HAP-1 (cell line): ENCODE measurements at regions not wholly inside any gene's neighbourhood (a gene's known extent, or its start where the extent isn't known, plus 50 kb on each side); places are given as distances from the start of the nearest gene placed in this dataset.
"Not testable (repeated sequence)": the region's sequence is repeated elsewhere in the genome, so short reads cannot be mapped to it uniquely, and the experiment has no call there.

Experiments used
- DNase-seq, 2 experiments: peaks; one replicate each; pipeline ENCODE4 v3.0.0-alpha.2; 2016 to 2020; ENCODE audit warnings: low spot score in 2 of 2
- H3K27me3 ChIP-seq: fragments of 250-450 bp; sonication (Bioruptor Pico); 2 replicates; pipeline ENCODE4 v1.5.1; 2020; ENCODE audit warnings: low read depth, mild to moderate bottlenecking, moderate library complexity
- H3K36me3 ChIP-seq: fragments of 250-450 bp; sonication (Bioruptor Pico); replicated peaks from 2 replicates; pipeline ENCODE4 v1.5.1; 2020; ENCODE audit warnings: mild to moderate bottlenecking
- H3K4me1 ChIP-seq: fragments of 250-450 bp; sonication (Bioruptor Pico); 2 replicates; pipeline ENCODE4 v1.5.1; 2020; ENCODE audit warnings: mild to moderate bottlenecking
- H3K4me3 ChIP-seq: fragments of 250-450 bp; sonication (Bioruptor Pico); 2 replicates; pipeline ENCODE4 v1.5.1; 2020; ENCODE audit warnings: mild to moderate bottlenecking, moderate library complexity
- H3K9me3 ChIP-seq: fragments of 250-450 bp; sonication (Bioruptor Pico); 2 replicates; pipeline ENCODE4 v1.5.1; 2020; ENCODE audit warnings: mild to moderate bottlenecking, moderate library complexity
- in situ Hi-C: fragments of 300-500 bp; cut with MboI; formaldehyde crosslinking; loops from 3 replicates; pipeline ENCODE4 v1.14.3; 2020; ENCODE audit warnings: low sequenced_read_pairs, inconsistent platforms, mixed read lengths

DNA sequence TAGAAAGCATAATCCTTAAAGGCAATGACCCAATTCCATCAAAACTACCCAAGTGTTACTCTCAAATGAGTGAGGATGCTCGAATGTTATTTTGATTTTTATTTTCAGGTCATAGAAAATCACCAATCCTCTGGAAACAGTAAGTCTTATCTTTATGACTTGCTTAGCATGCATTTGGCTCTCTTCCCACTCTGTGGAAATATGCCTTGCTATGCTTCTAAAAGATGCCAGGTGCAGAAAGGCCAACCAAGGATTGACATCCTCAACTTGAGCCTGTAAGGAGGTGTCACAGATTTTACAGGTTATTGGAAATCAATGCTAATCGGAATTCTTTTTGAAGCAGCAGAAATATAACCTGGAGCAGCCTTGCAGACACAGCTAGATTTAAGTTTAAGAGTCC is 543.9 kb upstream of the LINC00305 start:
- peaks cover 2% of the 10 kb centered on the region; the same call in 1 of the 2 replicates for H3K9me3 ChIP-seq
- no peaks in the 10 kb centered on the region for H3K4me1 ChIP-seq

DNA sequence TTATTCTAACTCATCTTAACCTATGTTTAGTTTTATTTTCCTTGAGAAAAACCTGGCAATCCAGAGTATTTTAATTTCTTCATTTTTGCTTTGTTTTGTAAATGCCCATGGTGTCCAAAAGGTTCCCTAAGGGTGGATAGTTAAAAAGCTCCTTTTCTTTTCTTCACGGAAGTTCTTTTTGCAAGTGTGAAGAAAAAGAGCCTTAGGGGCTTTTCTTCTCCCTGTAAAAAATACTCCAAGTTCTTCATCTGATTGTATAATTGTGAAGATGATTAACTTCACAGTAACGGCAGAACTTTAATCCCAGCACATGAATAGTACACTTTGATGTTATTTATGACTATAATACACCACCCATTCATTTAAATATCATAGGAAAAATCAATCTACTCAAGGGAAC is 530.2 kb upstream of the LINC00305 start:
- peak in 1 of 2 experiments; percentile 96 for DNase-seq
- no peaks in the 10 kb centered on the region for H3K36me3 ChIP-seq
- no peak overlapping the region for H3K4me3 ChIP-seq
- H3K27me3 ChIP-seq: no peaks in the 10 kb centered on the region
- in situ Hi-C loops: no loop called here
- no peaks in the 10 kb centered on the region for H3K9me3 ChIP-seq
- H3K4me1 ChIP-seq: peaks cover 13% of the 10 kb centered on the region

More for the DNA sequence above, 543.9 kb upstream of the LINC00305 start:
- Histone ChIP-seq H3K4me3 (no peak overlapping the region), H3K27me3 (no peaks in the 10 kb centered on the region), H3K36me3 (no peaks in the 10 kb centered on the region)
- no peak for DNase-seq
- in situ Hi-C loops: no loop called here

DNA sequence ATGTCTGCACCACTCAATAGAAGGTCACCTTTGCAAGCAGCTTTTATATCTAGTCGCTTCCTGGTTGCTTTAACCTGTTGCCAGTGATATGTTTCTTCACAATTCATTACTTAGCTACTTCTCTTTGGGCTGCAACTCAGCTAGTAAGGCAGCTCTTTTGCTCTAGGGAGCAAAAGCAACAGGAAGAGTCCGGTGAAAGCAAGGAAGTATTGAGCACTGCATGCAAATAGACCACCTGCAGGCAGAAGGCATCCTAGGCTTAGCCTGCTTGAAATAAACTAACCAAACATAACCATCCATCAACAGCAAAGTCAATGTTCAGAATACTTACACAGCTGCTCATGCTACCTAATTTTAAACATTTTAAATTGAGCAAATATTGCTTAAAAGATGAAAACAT is 529.2 kb upstream of the LINC00305 start:
- in situ Hi-C loops: no loop called here
- no peak for DNase-seq
- no peaks in the 10 kb centered on the region for H3K36me3 ChIP-seq
- H3K9me3 ChIP-seq: no peaks in the 10 kb centered on the region
- no peak overlapping the region for H3K4me3 ChIP-seq
- H3K4me1 ChIP-seq: peaks cover 13% of the 10 kb centered on the region
- no peaks in the 10 kb centered on the region for H3K27me3 ChIP-seq

DNA sequence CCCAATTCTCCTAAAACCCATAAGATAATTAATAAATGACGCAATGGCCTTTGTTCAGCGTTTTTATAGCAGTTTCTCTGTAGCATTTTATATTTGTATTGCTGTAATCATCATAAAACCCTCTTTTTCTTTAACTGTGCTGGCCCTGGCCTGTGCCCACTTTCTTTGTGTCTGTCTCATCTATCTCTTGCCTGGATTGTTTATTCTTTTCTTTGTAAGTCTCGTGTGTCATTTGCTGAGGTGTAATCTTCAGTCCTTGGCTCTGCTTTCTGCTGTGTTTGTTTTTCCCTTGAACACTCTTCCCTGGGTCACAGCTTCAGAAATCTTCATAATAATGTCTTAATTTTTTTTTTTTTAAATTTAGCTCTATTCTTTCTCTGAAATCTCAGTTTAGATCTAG is 525.8 kb upstream of the LINC00305 start:
- in situ Hi-C loops: no loop called here
- Histone ChIP-seq H3K27me3 (no peaks in the 10 kb centered on the region), H3K4me3 (no peak overlapping the region), H3K36me3 (no peaks in the 10 kb centered on the region), H3K4me1 (peaks cover 13% of the 10 kb centered on the region), H3K9me3 (no peaks in the 10 kb centered on the region)
- no peak for DNase-seq

DNA sequence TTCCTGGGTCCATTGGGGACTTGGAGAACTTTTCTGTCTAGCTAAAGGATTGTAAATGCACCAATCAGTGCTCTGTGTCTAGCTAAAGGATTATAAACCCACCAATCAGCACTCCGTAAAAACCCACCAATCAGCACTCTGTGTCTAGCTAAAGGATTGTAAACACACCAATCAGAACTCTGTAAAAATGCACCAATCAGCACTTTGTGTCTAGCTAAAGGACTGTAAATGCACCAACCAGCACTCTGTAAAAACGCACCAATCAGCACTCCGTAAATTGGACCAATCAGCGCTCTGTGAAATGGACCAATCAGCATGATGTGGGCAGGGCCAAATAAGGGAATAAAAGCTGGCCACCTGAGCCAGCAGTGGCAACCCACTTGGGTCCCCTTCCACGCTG is 522.4 kb upstream of the LINC00305 start:
- H3K27me3 ChIP-seq, in situ Hi-C loops, H3K4me1 ChIP-seq: not testable (repeated sequence)

DNA sequence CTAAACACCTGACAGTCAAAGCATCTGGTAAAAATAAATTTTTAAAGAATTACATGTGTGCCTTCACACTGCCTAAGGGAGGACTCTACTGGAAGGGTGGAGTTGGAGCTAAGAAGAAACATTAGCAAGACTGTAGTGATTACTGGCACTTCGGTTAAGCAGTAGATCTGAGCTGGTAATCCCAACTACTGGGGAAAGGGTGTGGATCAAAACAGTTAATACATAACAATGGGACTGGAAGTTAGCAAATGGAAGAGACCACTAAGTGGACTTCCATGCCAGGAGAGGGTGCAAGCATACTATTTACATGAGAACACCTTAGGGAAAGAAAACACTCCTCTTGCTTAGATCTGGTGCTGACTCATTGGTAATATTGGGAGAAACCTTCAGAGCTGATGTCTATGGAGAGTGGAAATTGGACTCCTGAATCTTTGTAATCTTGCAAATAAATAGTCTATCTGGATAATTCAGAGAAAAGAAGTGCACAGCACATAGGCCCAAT is 519.6 kb upstream of the LINC00305 start:
- no peaks in the 10 kb centered on the region for H3K36me3 ChIP-seq
- no peaks in the 10 kb centered on the region for H3K27me3 ChIP-seq
- H3K4me3 ChIP-seq: no peak overlapping the region
- no peaks in the 10 kb centered on the region for H3K9me3 ChIP-seq
- peak; percentile 8 to 38 for DNase-seq
- no peaks in the 10 kb centered on the region for H3K4me1 ChIP-seq
- in situ Hi-C loops: no loop called here

More for the DNA sequence above, 522.4 kb upstream of the LINC00305 start:
- H3K36me3 ChIP-seq, H3K4me3 ChIP-seq, DNase-seq, H3K9me3 ChIP-seq: not testable (repeated sequence)

DNA sequence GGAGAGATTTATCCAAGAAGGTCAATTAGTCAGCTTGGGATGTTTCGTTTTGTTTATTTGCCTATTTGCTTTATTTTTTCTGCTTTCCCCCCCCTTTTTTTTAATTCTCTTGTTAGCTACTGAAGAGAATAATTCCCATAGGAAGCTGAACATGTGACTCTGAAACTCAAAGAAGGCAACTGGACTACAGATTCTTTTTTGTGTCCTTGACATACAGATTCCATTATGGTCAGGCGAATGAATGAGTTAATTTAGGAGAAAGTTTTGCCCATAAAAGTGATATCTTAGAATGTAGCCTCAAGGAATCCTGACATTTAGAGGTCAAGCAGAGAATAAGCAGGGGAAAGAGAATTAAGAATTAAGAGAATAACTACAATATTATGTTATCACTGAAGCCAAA is 514.2 kb upstream of the LINC00305 start:
- Histone ChIP-seq H3K9me3 (no peaks in the 10 kb centered on the region), H3K4me3 (no peak overlapping the region), H3K27me3 (no peaks in the 10 kb centered on the region), H3K4me1 (no peaks in the 10 kb centered on the region), H3K36me3 (no peaks in the 10 kb centered on the region)
- no peak for DNase-seq
- in situ Hi-C loops: no loop called here

DNA sequence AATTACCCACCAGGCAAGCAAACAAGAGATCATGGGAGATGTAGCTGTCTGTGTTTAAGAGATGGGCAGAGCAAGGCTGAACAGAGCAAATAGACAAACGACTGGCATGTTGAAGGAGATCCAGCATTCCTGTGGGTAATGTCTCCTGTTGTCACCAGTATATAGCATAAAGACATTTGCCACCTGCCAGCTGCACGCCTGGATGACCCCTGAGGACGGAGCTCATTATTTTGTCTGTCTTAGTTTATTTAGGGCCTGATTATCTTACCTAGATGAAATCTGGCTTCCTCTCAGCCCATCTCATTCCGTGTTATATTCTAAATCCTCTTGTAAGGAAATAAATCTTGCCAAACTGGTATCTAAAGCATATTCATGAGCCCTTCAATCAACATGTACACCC is 510.3 kb upstream of the LINC00305 start:
- H3K4me1 ChIP-seq: no peaks in the 10 kb centered on the region
- no peaks in the 10 kb centered on the region for H3K27me3 ChIP-seq

DNA sequence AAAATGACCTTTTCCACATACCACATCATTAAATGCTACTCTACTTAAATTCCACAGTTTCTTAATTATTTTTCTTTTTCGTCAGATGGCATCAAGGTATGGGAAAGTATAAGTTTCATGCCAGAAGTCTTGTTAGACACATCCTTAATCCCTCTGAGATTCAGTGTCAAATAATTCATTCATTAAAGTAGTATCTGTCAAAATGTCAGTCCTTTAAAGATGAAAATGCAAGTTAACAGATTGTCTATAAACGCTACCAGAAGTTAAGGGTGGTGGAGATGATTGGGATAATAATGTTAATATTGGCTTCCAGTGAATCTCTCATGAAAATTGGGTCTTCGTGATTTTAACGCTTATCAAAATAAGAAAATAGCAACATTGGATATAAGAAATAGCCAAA is 504.2 kb upstream of the LINC00305 start:
- Histone ChIP-seq H3K27me3 (no peaks in the 10 kb centered on the region), H3K4me1 (no peaks in the 10 kb centered on the region), H3K9me3 (no peaks in the 10 kb centered on the region), H3K36me3 (no peaks in the 10 kb centered on the region), H3K4me3 (no peak overlapping the region)
- in situ Hi-C loops: no loop called here
- DNase-seq: no peak

More for the DNA sequence above, 510.3 kb upstream of the LINC00305 start:
- in situ Hi-C loops: no loop called here
- Histone ChIP-seq H3K36me3 (no peaks in the 10 kb centered on the region), H3K9me3 (no peaks in the 10 kb centered on the region), H3K4me3 (no peak overlapping the region)
- no peak for DNase-seq

DNA sequence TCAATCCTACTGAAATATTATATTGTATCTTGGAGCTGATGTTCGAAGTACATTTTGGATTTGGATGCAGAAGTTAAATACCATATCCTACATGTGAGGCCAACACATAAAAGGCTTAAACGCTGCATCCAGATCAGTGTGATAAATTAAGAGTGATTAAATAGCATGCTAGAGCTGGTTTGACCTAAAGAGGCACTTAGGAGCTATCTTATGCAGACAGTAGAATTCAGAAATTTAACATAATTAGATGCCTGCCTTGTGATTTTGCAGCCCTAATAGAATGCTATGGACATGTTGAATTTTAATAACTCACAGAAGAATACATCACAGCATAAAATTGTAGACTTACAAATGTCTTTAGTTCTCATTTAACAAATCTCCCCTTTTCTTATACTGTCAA is 501.2 kb upstream of the LINC00305 start:
- Histone ChIP-seq H3K9me3 (no peaks in the 10 kb centered on the region), H3K36me3 (no peaks in the 10 kb centered on the region), H3K4me1 (no peaks in the 10 kb centered on the region), H3K4me3 (no peak overlapping the region), H3K27me3 (no peaks in the 10 kb centered on the region)
- no peak for DNase-seq
- in situ Hi-C loops: no loop called here

DNA sequence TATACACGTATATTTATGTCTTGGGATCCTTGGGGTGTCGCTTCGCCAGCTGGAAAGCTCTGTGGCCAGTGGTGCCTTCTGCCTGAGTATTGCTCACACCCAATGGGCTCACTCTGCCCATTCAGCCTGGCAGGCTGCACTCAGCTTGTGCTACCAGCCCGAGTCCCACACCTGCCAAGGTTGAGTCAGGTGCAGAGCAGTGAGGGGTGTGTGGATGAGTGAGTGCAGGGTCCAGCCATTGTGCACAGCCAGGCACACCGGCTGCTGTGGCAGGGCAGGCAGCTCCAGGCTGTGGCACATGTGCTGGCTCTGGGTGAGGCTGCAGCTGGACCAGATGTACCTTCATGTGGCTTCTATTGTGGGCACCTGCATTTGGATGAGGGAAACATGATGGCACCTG is 496.9 kb upstream of the LINC00305 start:
- in situ Hi-C loops: no loop called here
- Histone ChIP-seq H3K36me3 (no peaks in the 10 kb centered on the region), H3K9me3 (no peaks in the 10 kb centered on the region)

DNA sequence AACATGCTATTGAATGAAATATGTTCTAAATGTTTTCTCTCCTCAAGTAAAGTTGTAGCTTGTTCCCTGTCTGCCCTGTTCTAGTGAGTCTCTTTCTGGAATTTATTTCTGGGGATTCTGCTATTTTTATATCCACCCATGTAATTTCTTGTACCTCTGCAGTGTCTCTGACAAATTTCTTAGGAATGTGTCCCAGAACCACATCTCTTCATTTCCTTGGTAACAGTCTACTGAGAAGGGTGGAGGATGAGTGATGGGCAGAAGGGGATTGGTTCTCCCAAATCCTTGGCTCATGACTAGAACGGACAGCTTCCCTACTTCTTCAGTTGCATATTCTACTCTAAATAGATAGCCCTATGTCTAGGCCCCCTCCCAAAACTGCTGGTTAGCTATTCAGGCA is 490.6 kb upstream of the LINC00305 start:
- Histone ChIP-seq H3K36me3 (no peaks in the 10 kb centered on the region), H3K27me3 (no peaks in the 10 kb centered on the region), H3K4me1 (no peaks in the 10 kb centered on the region), H3K4me3 (no peak overlapping the region), H3K9me3 (no peaks in the 10 kb centered on the region)
- no peak for DNase-seq
- in situ Hi-C loops: no loop called here

More for the DNA sequence above, 496.9 kb upstream of the LINC00305 start:
- no peaks in the 10 kb centered on the region for H3K27me3 ChIP-seq
- H3K4me3 ChIP-seq: no peak overlapping the region
- H3K4me1 ChIP-seq: no peaks in the 10 kb centered on the region
- DNase-seq: no peak

DNA sequence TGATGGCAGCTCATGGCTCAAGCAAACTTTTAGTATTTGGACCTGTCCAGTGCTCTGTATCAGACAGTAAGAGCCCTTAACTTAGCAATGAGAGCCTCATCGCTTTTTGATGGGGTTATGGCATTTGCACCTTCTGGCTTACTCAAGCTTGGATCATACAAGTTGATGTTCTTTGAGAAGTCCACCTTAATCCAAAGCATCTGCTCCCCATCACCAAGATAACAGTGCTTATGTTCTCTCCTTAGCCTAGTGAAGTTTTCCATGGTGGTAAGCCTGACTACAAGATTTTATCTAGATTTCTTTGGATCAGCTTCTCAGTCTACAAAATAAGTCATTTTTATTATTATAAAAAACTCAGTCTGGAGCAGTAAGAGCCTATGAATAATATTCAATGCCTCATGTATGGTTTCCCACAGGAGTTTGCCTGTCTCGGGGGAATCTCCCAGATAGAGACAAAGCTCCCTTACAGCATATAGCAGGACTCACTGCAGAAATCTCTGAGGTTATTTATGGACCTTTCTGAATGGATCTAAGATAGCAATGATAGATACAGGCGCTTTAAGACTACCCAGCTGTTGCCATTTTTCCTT is 472.2 kb upstream of the LINC00305 start:
- no peaks in the 10 kb centered on the region for H3K36me3 ChIP-seq
- no peak for DNase-seq
- no peaks in the 10 kb centered on the region for H3K9me3 ChIP-seq
- no peak overlapping the region for H3K4me3 ChIP-seq
- H3K27me3 ChIP-seq: no peaks in the 10 kb centered on the region
- H3K4me1 ChIP-seq: no peaks in the 10 kb centered on the region
- in situ Hi-C loops: no loop called here

DNA sequence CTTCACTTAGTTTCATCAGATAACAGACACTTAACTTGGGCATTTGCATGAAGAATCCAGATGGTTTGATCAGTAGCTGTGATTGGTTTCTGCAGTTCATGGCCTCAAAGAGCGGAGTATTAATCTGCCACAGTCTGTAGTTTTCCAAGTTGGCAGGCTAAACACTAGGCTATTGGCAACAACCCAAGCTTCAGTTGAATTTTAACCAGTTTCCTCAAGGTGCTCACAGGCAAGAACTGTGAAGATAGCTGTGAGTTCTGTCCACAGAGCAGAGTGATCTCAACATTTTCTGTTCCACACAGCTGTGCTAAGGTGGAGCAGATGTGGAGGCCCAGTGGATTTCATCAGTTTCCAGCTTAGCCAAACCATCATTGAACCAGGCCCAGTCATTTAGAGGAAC is 469.5 kb upstream of the LINC00305 start:
- no peaks in the 10 kb centered on the region for H3K4me1 ChIP-seq
- H3K27me3 ChIP-seq: no peaks in the 10 kb centered on the region
- no peak overlapping the region for H3K4me3 ChIP-seq
- DNase-seq: no peak
- no peaks in the 10 kb centered on the region for H3K36me3 ChIP-seq
- H3K9me3 ChIP-seq: no peaks in the 10 kb centered on the region
- in situ Hi-C loops: no loop called here

DNA sequence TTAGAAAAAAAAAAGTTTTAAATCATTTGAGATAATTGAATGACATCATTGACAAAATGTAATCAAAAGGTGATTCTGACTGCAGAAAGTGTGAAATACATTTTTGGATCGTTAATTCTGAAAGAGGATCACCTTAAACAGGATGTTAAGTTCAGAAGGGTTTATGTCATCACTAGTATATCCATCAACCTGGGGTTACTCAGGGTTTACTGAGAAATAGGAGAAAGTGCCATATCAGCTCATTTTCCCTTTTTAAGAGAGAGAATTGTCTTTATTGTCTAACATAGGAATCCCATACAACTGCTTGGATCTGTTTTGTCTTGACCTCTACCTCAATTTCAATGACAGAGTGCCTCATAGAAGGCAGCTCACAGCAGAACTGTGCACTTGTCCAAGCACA is 466.1 kb upstream of the LINC00305 start:
- in situ Hi-C loops: no loop called here

More for the DNA sequence above, 466.1 kb upstream of the LINC00305 start:
- H3K36me3 ChIP-seq: no peaks in the 10 kb centered on the region
- H3K9me3 ChIP-seq: no peaks in the 10 kb centered on the region
- no peaks in the 10 kb centered on the region for H3K27me3 ChIP-seq
- no peaks in the 10 kb centered on the region for H3K4me1 ChIP-seq
- no peak overlapping the region for H3K4me3 ChIP-seq
- DNase-seq: no peak
